H1 (cell line): ENCODE measurements at regions not wholly inside any gene's neighbourhood (a gene's known extent, or its start where the extent isn't known, plus 50 kb on each side); places are given as distances from the start of the nearest gene placed in this dataset.

Experiments
- HDAC6 ChIP-seq: IDR thresholded peaks from one replicate; pipeline ENCODE4 v1.7.1; 2012; ENCODE audit warnings: low read depth, mild to moderate bottlenecking, inconsistent platforms, low read length, moderate library complexity
- KDM1A ChIP-seq: fragments of 200-600, 300-600 bp; sonication (generic); IDR thresholded peaks from 2 replicates; pipeline ENCODE4 v1.7.1; 2016; ENCODE audit warnings: mild to moderate bottlenecking, low read length, borderline replicate concordance
- POU5F1 ChIP-seq: IDR thresholded peaks from 2 replicates; pipeline ENCODE4 v1.6.1; 2011; ENCODE audit warnings: low read depth, mild to moderate bottlenecking, low read length, moderate library complexity
- RBBP5 ChIP-seq: IDR thresholded peaks from 2 replicates; pipeline ENCODE4 v1.7.1; 2012; ENCODE audit warnings: low read depth, mild to moderate bottlenecking, inconsistent platforms, low read length, moderate library complexity, borderline replicate concordance
- TAF7 ChIP-seq: optimal IDR thresholded peaks from 2 replicates; pipeline ENCODE3; 2011; ENCODE audit warnings: low read depth, mild to moderate bottlenecking, inconsistent platforms, low read length, moderate library complexity, borderline replicate concordance
- TBP ChIP-seq: IDR thresholded peaks from 2 replicates; pipeline ENCODE4 v1.6.1; 2011; ENCODE audit warnings: low read depth, low read length, improper control_type of control experiment
- ZNF274 ChIP-seq: IDR thresholded peaks from 2 replicates; pipeline ENCODE4 v1.7.0; 2012; ENCODE audit warnings: low read length, borderline replicate concordance; ENCODE audit errors: extremely low read depth
- TF ChIP-seq, protein P1 (sequence below): IDR thresholded peaks from 2 replicates; pipeline ENCODE4 v1.6.1; 2011; ENCODE audit warnings: low read depth, mild to moderate bottlenecking, low read length; ENCODE audit not compliant: insufficient read depth

- TF ChIP-seq TAF7 (no peak), RBBP5 (no peak), ZNF274 (no peak), HDAC6 (no peak), POU5F1 (no peak), TBP (no peak), KDM1A (no peak)
- TF ChIP-seq, protein P1, sequence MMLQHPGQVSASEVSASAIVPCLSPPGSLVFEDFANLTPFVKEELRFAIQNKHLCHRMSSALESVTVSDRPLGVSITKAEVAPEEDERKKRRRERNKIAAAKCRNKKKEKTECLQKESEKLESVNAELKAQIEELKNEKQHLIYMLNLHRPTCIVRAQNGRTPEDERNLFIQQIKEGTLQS, result no peak
- TF ChIP-seq, all 59 proteins: peak for 0
Observed at GRCh38 chr6:164102693-164103092, 688.2 kb downstream of the QKI start (continued).
